Loucy (cell line): ENCODE measurements at regions not wholly inside any gene's neighbourhood (a gene's known extent, or its start where the extent isn't known, plus 50 kb on each side); places are given as distances from the start of the nearest gene placed in this dataset.

Source experiments
- H2AFZ ChIP-seq: fragments of 200-600 bp; sonication (generic); 2 replicates; pipeline ENCODE4 v1.6.0; 2016; ENCODE audit warnings: antibody characterized with exemption, mild to moderate bottlenecking, low read length, moderate library complexity
- H3F3A ChIP-seq: fragments of 200-600 bp; 2 replicates; pipeline ENCODE4 v1.6.0; 2016; ENCODE audit warnings: antibody characterized with exemption, low read depth, mild to moderate bottlenecking
- H3K27me3 ChIP-seq: fragments of 200-600 bp; sonication (generic); 2 replicates; pipeline ENCODE4 v1.6.1; 2014; ENCODE audit warnings: low read length, mild to moderate bottlenecking; ENCODE audit not compliant: insufficient read depth, poor library complexity, severe bottlenecking
- H3K36me3 ChIP-seq: fragments of 200-600 bp; sonication (generic); 2 replicates; pipeline ENCODE4 v1.6.1; 2016; ENCODE audit warnings: low read length; ENCODE audit not compliant: insufficient read depth
- H3K4me1 ChIP-seq: fragments of 200-600 bp; sonication (generic); 2 replicates; pipeline ENCODE4 v1.5.1; 2014; ENCODE audit warnings: low read length, mild to moderate bottlenecking; ENCODE audit not compliant: insufficient read depth, poor library complexity, severe bottlenecking
- H3K4me2 ChIP-seq: fragments of 200-600 bp; sonication (generic); 2 replicates; pipeline ENCODE4 v1.6.0; 2014; ENCODE audit warnings: antibody characterized with exemption, low read length, low read depth, mild to moderate bottlenecking; ENCODE audit not compliant: poor library complexity, severe bottlenecking
- H3K4me3 ChIP-seq: fragments of 200-600 bp; sonication (generic); 2 replicates; pipeline ENCODE4 v1.5.1; 2014; ENCODE audit warnings: low read length, mild to moderate bottlenecking, mixed read lengths; ENCODE audit not compliant: poor library complexity, severe bottlenecking
- H3K79me2 ChIP-seq: fragments of 200-600 bp; sonication (generic); 2 replicates; pipeline ENCODE4 v1.6.1; 2014; ENCODE audit warnings: low read length; ENCODE audit not compliant: insufficient read depth
- H3K9ac ChIP-seq: fragments of 200-600 bp; sonication (generic); 2 replicates; pipeline ENCODE4 v1.6.0; 2014; ENCODE audit warnings: mild to moderate bottlenecking, low read depth, low read length, moderate library complexity; ENCODE audit not compliant: poor library complexity, severe bottlenecking
- H3K9me2 ChIP-seq: fragments of 200-600 bp; sonication (generic); replicated peaks from 2 replicates; pipeline ENCODE4 v1.6.1; 2016; ENCODE audit warnings: low read depth, low read length, mixed read lengths
- H3K9me3 ChIP-seq: fragments of 200-600 bp; sonication (generic); 2 replicates; pipeline ENCODE4 v1.6.1; 2014; ENCODE audit warnings: mild to moderate bottlenecking, antibody characterized with exemption, low read length, low read depth; ENCODE audit not compliant: insufficient read depth
- H4K20me1 ChIP-seq: fragments of 200-600 bp; sonication (generic); 2 replicates; pipeline ENCODE4 v1.6.0; 2014; ENCODE audit warnings: antibody characterized with exemption, low read length, mild to moderate bottlenecking; ENCODE audit not compliant: insufficient read depth, poor library complexity, severe bottlenecking
- EZH2phosphoT487 ChIP-seq: fragments of 200-600 bp; IDR thresholded peaks from 2 replicates; pipeline ENCODE4 v1.6.1; 2018; ENCODE audit warnings: antibody characterized with exemption, mild to moderate bottlenecking, moderate library complexity, borderline replicate concordance
- TF ChIP-seq, protein P1 (sequence below): fragments of 200-600 bp; sonication (generic); conservative IDR thresholded peaks from 2 replicates; pipeline ENCODE4 v1.5.1; 2014; ENCODE audit warnings: mild to moderate bottlenecking, antibody characterized with exemption, low read length

DNA sequence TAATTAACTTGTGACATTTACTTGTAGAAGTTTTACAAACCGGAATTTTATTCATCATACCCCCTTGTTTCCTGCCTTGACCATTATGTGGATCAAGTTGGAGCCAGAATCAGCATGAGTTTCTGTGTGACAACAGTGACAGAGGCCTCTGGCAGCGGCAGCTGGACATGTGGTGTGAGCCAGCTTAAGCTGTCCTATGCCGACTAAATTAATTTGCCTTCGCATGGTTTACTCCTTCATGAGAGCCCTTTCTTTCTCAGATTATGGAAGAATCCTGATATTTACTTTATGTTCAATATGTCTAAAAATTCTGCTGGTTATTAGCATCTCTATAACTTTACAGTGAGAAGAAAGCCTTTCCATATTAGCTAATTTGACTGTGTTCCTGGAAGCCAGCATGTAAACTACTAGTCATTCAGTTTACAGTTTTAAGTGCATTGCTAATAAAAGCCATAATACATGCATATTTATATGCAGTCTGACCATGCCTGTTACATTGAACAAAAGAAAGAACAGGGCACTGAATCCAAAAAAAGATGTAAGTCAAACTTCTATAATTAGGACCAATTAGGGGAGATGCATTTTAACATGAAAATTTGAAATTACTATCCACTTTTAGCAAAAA, 495.8 kb upstream of the ACVR2A start:
- H3K27me3 ChIP-seq: no peaks in the 10 kb centered on the region
- H3K9me3 ChIP-seq: no peaks in the 10 kb centered on the region
- H2AFZ ChIP-seq: no peak overlapping the region
- no peaks in the 10 kb centered on the region for H3K4me1 ChIP-seq
- no peaks in the 10 kb centered on the region for H4K20me1 ChIP-seq
- TF ChIP-seq, protein P1, sequence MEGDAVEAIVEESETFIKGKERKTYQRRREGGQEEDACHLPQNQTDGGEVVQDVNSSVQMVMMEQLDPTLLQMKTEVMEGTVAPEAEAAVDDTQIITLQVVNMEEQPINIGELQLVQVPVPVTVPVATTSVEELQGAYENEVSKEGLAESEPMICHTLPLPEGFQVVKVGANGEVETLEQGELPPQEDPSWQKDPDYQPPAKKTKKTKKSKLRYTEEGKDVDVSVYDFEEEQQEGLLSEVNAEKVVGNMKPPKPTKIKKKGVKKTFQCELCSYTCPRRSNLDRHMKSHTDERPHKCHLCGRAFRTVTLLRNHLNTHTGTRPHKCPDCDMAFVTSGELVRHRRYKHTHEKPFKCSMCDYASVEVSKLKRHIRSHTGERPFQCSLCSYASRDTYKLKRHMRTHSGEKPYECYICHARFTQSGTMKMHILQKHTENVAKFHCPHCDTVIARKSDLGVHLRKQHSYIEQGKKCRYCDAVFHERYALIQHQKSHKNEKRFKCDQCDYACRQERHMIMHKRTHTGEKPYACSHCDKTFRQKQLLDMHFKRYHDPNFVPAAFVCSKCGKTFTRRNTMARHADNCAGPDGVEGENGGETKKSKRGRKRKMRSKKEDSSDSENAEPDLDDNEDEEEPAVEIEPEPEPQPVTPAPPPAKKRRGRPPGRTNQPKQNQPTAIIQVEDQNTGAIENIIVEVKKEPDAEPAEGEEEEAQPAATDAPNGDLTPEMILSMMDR: no peak
- TF ChIP-seq EZH2phosphoT487: no peak
- H3K36me3 ChIP-seq: no peaks in the 10 kb centered on the region
- no peaks in the 10 kb centered on the region for H3F3A ChIP-seq
- H3K4me2 ChIP-seq: no peak overlapping the region
- no peaks in the 10 kb centered on the region for H3K9me2 ChIP-seq
- H3K79me2 ChIP-seq: no peaks in the 10 kb centered on the region
- no peak overlapping the region for H3K4me3 ChIP-seq
- H3K9ac ChIP-seq: no peak overlapping the region

DNA sequence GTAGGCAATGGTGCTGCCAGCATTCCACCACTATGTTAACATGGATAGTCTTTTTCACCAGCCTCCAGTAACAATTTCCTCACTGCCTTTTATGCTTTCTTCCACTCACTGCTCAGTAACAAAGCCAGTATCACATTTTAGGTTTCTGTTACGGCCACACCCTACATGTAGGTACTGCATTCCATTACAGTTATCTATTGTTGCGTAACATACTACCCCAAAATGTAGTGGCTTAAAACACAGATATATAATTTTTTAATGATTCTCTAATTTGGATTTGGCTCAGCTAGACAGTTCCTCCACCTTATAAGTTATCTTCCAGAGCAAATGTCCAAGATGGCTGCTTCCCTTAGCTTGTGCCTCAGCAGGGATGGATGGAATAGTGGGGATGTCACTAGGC, 498.7 kb upstream of the ACVR2A start:
- Histone ChIP-seq H3K9ac (no peak overlapping the region), H3K9me3 (no peaks in the 10 kb centered on the region), H3K4me3 (no peak overlapping the region), H3K27me3 (no peaks in the 10 kb centered on the region), H3K79me2 (no peaks in the 10 kb centered on the region), H3K9me2 (no peaks in the 10 kb centered on the region; the same call in 1 of the 2 replicates), H4K20me1 (no peaks in the 10 kb centered on the region), H3K4me2 (no peak overlapping the region), H3K36me3 (no peaks in the 10 kb centered on the region), H3K4me1 (no peaks in the 10 kb centered on the region), H2AFZ (no peak overlapping the region), H3F3A (no peaks in the 10 kb centered on the region)
- TF ChIP-seq EZH2phosphoT487: no peak
- TF ChIP-seq, protein P1: no peak

DNA sequence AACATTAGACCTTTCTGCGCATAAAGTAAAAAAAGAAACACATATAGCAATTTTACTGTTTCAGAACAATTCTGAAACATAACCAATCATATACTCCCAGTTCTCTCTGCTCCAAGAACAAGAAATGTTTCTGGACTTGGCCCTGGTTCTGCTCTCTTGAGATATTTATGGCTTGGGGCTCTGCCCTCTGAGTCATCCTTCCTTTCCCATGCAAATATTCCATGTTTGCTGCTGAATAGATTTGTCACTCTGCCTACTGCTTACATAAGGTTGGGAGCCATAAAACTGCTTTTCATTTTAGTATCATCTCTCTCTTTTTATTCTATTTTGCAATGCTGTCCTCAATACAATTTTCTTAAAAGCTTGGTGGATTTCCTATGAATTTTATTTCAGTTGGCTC, 499.6 kb upstream of the ACVR2A start:
- H3K4me3 ChIP-seq: no peak overlapping the region
- no peaks in the 10 kb centered on the region for H3K79me2 ChIP-seq
- H3K36me3 ChIP-seq: no peaks in the 10 kb centered on the region
- no peak overlapping the region for H2AFZ ChIP-seq
- no peaks in the 10 kb centered on the region for H3K4me1 ChIP-seq
- no peak overlapping the region for H3K9ac ChIP-seq
- no peak for TF ChIP-seq EZH2phosphoT487
- TF ChIP-seq, protein P1: no peak
- H3K9me3 ChIP-seq: no peaks in the 10 kb centered on the region
- H3K9me2 ChIP-seq: no peaks in the 10 kb centered on the region; the same call in 1 of the 2 replicates
- H3K27me3 ChIP-seq: no peaks in the 10 kb centered on the region
- H4K20me1 ChIP-seq: no peaks in the 10 kb centered on the region
- H3F3A ChIP-seq: no peaks in the 10 kb centered on the region
- no peak overlapping the region for H3K4me2 ChIP-seq
